ENCODE measurements at regions not wholly inside any gene's neighbourhood (a gene's known extent, or its start where the extent isn't known, plus 50 kb on each side); places are given as distances from the start of the nearest gene placed in this dataset.
A peak's percentile ranks its signal among the peaks of the same experiment; 100 is the strongest.
"Not testable (repeated sequence)": the region's sequence is repeated elsewhere in the genome, so short reads cannot be mapped to it uniquely, and the experiment has no call there.

GRCh38 chr17:82998637-82999036 lies 80.8 kb upstream of the METRNL start:
- DNase-seq (ENCODE audit: low spot score) = no peak

- DNase-seq (ENCODE audit: low spot score) = no peak
These were observed 78.7 kb upstream of the METRNL start for GRCh38 chr17:83000738-83001137.

GRCh38 chr17:83002118-83002805 lies 77.1 kb upstream of the METRNL start:
- DNase-seq (ENCODE audit: low spot score) = no peak

DNA sequence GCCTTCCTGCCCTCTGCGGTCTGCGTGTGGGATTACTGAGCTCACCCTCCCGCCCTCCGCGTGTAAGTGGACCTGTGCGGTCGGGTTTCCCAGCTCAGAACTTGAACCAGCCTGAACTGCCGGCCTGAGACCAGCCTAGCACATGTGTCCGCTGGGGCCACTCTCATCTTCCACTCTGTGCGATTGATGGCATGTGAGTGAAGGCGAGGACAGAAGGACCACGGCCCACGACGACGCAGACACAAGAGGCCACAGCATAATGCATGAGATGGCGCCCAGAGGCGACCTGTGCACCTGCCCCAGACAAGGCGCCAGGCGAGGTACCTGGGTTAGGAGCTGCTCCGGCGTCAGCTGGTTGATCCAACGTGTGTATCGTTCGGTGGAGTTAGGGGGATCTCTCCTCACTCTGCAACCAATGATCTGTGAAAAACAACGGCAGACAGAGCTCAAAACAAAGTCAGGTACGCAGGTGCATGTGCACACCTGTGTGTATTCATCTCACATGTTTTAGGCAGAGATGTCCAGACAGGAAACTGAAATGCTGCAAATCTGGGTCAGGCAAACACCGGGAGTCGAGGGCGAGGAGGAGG lies 74.5 kb upstream of the METRNL start:
- no peak for DNase-seq (ENCODE audit: low spot score)

- no peak for DNase-seq (ENCODE audit: low spot score)
These were observed 73.8 kb upstream of the METRNL start for GRCh38 chr17:83005639-83006038.

DNA sequence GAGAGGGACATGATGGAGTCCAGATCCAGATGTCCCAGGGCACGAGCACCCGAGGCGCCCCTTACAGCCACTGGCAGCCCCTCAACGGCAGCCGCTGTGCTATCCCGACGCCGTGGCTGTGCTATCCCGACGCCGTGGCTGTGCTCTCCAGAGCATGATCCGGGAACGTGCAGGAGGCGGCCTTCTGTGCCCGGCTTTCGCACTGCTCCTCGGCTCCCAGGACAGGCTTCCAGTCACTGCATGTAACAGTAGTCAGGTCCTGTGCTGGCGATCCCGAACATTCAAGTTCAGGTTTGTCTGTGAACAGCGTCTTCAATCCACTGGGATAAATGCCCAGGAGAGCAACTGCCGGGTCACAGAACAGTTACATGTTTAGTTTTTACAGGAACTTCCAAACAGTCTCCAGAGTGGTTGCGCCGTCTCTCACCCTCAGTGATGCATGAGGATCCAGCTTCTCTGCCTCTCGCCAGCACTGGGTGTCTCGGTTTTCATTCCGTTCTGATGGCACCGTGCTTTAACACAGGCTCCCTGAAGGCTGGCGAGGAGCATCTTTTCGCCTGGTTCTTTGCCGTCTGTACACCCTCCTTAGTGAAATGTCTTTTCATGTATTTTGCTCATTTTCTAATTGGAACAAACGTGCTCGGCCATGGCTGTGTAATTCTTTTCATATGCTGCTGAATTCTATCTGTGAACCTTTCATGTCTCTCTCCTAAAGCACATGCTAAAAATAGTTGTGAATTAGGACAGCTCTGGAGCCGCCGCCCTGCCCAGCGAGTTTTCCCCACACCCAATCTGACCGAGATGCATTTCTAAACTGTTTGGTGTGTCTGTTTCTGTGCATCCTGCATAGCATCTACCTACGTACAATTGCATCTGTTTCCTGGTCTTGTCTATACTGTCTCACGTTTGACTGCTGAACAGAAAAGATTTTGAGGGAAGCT lies 72.6 kb upstream of the METRNL start:
- peak; percentile 26 for DNase-seq (ENCODE audit: low spot score)

DNA sequence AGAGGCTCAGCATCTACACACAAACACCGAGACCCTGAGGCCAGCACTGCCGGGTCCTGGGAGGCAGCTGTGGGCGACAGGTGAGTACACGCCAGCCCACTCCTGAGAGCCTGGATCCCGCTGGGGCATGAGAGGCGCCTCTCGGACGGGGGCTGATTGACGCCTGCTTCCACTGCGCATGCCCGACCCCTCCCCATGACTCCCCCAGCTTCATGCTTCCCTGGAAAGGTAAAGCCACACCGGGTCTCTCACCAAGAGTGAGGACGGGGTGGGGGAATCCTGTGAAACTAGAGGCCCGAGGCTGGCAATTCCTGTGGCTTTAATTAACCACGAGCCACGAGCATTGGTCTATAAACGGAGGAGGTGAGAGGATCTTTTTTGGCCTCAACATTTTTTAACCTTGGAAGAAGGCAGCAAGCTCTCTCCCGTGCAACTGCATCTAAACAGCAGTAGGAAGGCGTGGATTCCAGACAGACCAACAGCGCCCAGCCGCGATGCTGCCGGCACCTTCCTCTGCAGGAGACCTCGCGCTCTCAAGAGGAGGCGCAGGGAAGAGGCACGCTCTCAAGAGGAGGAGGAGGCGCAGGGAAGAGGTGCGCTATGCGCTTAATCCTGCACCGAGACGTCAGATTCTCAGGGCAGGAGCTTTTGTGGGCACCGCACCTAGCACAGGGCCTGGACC lies 71.8 kb upstream of the METRNL start:
- peak; percentile 32 for DNase-seq (ENCODE audit: low spot score)

- DNase-seq (ENCODE audit: low spot score) = no peak
These were observed 71.3 kb upstream of the METRNL start for GRCh38 chr17:83008186-83008510.

- no peak for DNase-seq (ENCODE audit: low spot score)
These were observed 70.9 kb upstream of the METRNL start for GRCh38 chr17:83008526-83008925.

GRCh38 chr17:83009414-83010205 lies 69.8 kb upstream of the METRNL start:
- DNase-seq (ENCODE audit: low spot score) = no peak

DNA sequence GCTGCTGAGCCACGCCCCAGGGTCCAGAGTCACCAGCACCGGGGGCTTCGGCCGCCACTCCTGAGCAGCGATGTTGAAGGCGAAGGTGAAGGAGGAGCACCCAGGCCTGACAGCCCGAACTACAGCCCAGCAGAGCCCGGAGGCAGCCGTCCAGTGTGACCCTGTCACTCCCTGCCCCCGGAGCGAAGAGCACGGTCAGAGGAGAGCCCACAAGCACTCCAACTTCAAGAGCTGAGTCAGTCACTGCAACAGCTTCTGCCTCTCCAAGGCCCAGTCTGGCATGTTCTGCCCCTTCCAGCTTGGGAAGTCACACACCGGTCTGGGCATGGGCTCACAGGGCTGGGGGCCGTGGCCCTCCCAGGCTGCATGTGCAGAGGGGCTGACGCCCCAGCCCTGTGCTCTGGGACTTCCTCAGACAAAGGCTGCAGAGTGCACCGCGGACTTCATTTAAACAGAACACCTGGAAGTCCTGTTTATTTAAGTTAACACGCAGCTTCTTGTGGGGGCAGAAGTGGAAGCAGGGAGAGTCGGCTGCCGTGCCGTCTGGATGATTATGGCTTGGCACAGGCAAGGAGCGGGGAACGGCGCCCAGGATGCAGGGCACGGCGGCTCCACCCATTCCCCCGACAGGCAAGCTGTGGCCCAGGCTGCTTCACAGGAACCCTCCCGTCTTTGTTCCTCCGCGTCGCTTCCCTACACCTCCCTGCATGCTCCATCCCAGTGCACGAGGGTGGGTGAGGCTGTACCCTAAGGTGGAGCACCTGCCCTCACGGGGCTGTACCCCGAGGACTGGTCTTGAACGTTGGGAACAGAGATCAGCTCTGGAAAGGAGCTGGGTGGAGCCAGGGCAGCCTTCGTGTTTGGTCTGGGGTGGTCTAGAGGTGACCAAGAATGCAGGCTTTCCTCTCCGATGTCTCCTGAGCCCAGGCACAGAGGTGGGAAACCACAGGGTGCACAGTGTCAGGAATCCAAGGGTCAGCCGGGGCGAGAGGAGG lies 68.9 kb upstream of the METRNL start:
- DNase-seq (ENCODE audit: low spot score) = no peak

- not testable (repeated sequence) for DNase-seq (ENCODE audit: low spot score)
These were observed 67.7 kb upstream of the METRNL start for GRCh38 chr17:83011676-83012075.

- DNase-seq (ENCODE audit: low spot score) = no peak
These were observed 67.1 kb upstream of the METRNL start for GRCh38 chr17:83012200-83012785.

DNA sequence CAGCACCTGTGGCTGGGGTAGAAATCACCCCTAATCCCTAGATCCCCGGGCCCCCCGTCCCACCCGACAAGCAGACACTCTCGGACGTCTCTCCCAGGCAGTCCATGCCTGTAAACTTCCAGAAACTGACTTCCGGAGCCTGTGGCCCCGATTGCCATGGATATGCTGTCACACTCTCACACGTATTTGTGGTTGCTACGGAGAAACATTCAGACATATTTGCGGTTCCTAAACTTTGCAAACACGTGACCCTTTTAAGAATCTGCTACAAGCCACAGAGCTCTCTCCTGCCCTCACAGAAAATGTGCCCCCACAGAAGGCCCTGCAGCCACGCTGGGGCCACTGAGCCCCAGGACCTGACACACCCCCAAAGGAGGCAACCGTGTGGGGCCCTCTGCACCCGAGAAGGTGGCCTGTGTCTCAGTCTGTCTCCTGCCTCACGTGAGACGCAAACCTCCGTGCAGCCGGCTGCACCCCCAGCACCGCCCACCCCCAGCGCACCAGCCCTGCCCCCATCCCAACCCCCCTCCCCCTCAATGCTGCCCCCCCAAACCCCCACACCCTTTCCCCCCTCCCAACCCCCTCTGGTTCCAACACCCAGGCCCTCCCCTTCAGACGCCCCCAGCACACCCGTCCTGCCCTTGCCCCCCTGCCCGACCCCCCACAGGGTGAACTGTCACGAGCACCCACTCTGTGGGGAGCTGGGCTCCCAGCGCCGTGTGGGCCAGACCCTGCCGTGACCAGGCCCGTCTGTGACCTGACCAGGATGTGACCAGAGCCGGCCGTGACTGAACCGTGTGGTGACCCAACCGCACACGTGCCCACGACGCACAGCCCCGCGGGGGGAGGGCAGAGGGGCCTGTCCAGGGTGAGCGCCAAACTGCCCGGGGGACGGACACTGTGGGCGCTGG lies 66.3 kb upstream of the METRNL start:
- peak; percentile 36 for DNase-seq (ENCODE audit: low spot score)

DNA sequence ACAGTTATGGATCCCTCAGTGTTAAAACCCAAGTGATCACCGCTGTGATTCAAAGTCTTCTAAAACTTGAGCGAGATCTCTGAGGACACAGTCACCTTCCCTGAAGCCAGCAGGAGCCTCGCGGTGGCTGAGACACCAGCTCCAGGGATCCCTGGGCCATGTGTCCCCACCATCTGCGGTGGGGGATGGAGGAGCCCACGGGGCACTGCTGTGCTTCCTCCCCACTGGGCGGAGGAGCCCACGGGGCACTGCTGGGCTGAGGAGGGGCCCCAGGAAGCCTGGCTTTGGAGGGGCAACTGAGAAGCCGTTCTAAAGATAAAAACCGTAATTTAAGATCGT lies 65.7 kb upstream of the METRNL start:
- DNase-seq (ENCODE audit: low spot score) = no peak

DNA sequence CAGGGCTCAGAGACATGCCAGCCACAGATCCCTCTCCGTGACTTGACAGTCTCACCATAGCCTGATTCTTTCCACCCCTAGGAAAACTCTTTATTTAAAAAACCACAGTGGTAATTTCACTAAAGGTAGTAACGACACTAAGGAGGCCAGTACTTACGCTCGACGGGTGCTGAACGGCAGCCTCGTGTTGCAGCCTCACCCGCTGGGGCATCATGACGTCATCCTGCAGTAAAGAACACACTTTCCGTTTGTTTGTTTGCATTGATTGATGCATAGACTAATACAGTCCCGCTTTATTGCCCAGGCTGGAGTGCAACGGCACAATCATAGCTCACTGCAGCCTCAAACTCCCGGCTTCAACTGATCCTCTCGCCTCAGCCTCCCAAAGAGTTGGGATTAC lies 65.1 kb upstream of the METRNL start:
- DNase-seq (ENCODE audit: low spot score) = no peak

- peak; percentile 35 for DNase-seq (ENCODE audit: low spot score)
These were observed 64.2 kb upstream of the METRNL start for GRCh38 chr17:83014940-83015910.
